ENCODE measurements at regions not wholly inside any gene's neighbourhood (a gene's known extent, or its start where the extent isn't known, plus 50 kb on each side); places are given as distances from the start of the nearest gene placed in this dataset.

GRCh38 chr18:31213641-31214040, 51.0 kb upstream of the DSC1 start:
- CTCF ChIA-PET: no interaction called here
- no peaks in the 10 kb centered on the region for H3K36me3 Mint-ChIP-seq
- H3K27ac Mint-ChIP-seq: no peak overlapping the region
- peaks cover 19% of the 10 kb centered on the region for H3K9me3 Mint-ChIP-seq
- H3K27me3 Mint-ChIP-seq: no peaks in the 10 kb centered on the region
- no peaks in the 10 kb centered on the region for H3K4me1 Mint-ChIP-seq (ENCODE audit: low read depth)
- POLR2A ChIA-PET: no interaction called here
- intact Hi-C loops (cut with micrococcal nuclease): no loop called here
- DNase-seq: no peak
- H3K4me3 Mint-ChIP-seq: no peak overlapping the region

GRCh38 chr18:31217038-31217849, 54.6 kb upstream of the DSC1 start:
- CTCF ChIA-PET: no interaction called here
- Mint-ChIP-seq H3K4me3 (no peak overlapping the region), H3K4me1 (ENCODE audit: low read depth) (no peaks in the 10 kb centered on the region), H3K27ac (no peak overlapping the region), H3K9me3 (peaks cover 21% of the 10 kb centered on the region), H3K27me3 (no peaks in the 10 kb centered on the region), H3K36me3 (no peaks in the 10 kb centered on the region)
- DNase-seq: no peak
- intact Hi-C loops (cut with micrococcal nuclease): no loop called here
- POLR2A ChIA-PET: no interaction called here

GRCh38 chr18:31218671-31219383, 56.2 kb upstream of the DSC1 start:
- Mint-ChIP-seq H3K9me3 (peaks cover 24% of the 10 kb centered on the region), H3K27me3 (no peaks in the 10 kb centered on the region), H3K27ac (no peak overlapping the region), H3K36me3 (no peaks in the 10 kb centered on the region), H3K4me3 (no peak overlapping the region), H3K4me1 (ENCODE audit: low read depth) (no peaks in the 10 kb centered on the region)
- ChIA-PET POLR2A (no interaction called here), CTCF (no interaction called here)
- intact Hi-C loops (cut with micrococcal nuclease): no loop called here
- no peak for DNase-seq

DNA sequence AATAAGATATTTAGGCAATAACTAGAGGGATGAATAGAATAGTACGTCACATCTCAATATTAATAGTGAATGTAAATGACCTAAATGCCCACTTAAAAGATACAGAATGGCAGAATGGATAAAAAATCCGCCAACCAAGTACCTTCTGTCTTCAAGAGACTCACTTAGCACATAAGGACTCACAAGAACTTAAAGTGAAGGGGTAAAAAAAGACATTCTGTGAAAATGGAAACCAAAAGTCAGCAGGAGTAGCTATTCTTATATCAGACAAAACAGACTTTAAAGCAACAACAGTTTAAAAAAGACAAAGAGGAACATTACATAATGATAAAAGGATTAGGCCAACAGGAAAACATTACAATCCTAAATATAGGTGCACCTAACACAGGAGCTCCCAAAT, 56.7 kb upstream of the DSC1 start:
- no peaks in the 10 kb centered on the region for H3K27me3 Mint-ChIP-seq
- H3K4me3 Mint-ChIP-seq: no peak overlapping the region
- ChIA-PET CTCF (no interaction called here), POLR2A (no interaction called here)
- H3K36me3 Mint-ChIP-seq: no peaks in the 10 kb centered on the region
- H3K27ac Mint-ChIP-seq: no peak overlapping the region
- intact Hi-C loops (cut with micrococcal nuclease): no loop called here
- peaks cover 24% of the 10 kb centered on the region for H3K9me3 Mint-ChIP-seq
- no peak for DNase-seq
- no peaks in the 10 kb centered on the region for H3K4me1 Mint-ChIP-seq (ENCODE audit: low read depth)

DNA sequence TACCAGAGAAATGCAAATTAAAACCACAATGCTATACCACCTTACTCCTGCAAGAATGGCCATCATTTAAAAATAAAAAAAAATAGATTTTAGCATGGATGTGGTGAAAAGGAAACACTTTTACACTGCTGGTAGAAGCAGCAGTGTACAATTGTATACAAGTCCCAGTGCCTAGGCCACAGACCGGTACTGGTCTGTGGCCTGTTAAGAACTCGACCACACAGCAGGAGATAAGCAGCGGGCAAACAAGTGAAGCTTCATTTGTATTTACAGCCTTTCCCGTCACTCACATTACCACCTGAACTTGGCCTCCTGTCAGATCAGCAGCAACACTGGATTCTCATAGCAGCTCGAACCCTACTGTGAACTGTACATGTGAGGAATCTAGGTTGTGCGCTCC, 60.7 kb upstream of the DSC1 start:
- no peaks in the 10 kb centered on the region for H3K4me1 Mint-ChIP-seq (ENCODE audit: low read depth)
- POLR2A ChIA-PET: no interaction called here
- peaks cover 12% of the 10 kb centered on the region for H3K9me3 Mint-ChIP-seq
- no peak for DNase-seq
- H3K4me3 Mint-ChIP-seq: no peak overlapping the region
- H3K27ac Mint-ChIP-seq: no peak overlapping the region
- CTCF ChIA-PET: no interaction called here
- intact Hi-C loops (cut with micrococcal nuclease): no loop called here
- no peaks in the 10 kb centered on the region for H3K36me3 Mint-ChIP-seq
- H3K27me3 Mint-ChIP-seq: no peaks in the 10 kb centered on the region

DNA sequence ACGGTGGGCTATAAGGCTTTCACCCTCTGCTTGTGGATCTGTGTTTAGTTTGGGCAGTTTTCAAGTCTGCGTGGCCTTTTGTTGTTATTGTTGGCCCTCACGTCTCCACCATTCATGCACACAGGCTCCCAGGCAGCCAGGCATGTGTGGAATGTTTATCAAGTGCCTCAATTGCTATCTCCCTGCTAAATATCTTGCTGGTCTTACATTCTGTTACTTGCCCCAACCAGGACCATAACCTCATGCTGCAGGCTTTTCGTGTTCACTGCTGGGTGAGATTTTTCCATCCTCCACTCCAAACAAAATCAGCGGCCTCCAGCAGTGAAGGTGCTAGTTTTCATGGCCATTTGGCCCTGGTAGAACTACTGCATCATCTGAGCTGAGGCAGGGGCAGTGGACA, 63.0 kb upstream of the DSC1 start:
- Mint-ChIP-seq H3K9me3 (peaks cover 17% of the 10 kb centered on the region), H3K4me3 (no peak overlapping the region), H3K4me1 (ENCODE audit: low read depth) (no peaks in the 10 kb centered on the region), H3K27ac (no peak overlapping the region), H3K27me3 (no peaks in the 10 kb centered on the region), H3K36me3 (no peaks in the 10 kb centered on the region)
- POLR2A ChIA-PET: no interaction called here
- no peak for DNase-seq
- CTCF ChIA-PET: no interaction called here
- intact Hi-C loops (cut with micrococcal nuclease): no loop called here

DNA sequence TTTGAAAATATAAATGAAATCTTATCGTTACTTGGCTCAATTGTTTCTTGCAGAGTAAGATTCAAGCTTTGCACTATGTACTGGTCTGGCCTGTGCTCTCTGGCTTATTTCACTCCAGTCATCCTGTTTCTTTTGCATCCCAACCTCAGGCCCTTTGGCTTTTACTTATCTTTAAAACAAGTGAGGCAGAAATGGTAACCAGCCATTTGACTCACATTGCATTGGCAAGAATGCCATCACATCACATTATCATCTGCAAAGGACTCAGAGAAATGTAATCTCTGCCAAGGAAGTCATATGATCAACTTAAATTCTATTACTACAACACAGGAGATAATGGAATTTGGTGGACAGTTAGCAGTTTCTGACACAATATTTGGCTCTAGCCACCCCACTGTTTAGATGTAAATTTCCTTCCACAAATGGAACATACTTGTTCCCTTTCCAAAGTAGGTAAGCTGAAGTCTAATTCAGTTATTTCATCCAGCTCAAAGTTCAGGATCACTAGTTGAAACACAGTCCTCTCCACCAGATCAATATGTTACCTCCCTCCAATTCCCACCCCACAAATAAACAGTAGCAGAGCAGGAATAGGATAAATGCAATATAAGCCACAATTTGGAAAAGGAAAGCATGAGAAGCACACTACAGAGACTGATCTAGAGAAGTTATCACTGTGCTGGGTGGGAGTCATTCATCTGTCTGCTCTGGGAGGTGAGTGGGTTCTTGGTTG, 65.0 kb upstream of the DSC1 start:
- no peak overlapping the region for H3K27ac Mint-ChIP-seq
- CTCF ChIA-PET: no interaction called here
- H3K4me1 Mint-ChIP-seq (ENCODE audit: low read depth): no peaks in the 10 kb centered on the region
- no peaks in the 10 kb centered on the region for H3K27me3 Mint-ChIP-seq
- POLR2A ChIA-PET: no interaction called here
- DNase-seq: no peak
- H3K9me3 Mint-ChIP-seq: peaks cover 8% of the 10 kb centered on the region
- no peak overlapping the region for H3K4me3 Mint-ChIP-seq
- H3K36me3 Mint-ChIP-seq: no peaks in the 10 kb centered on the region
- intact Hi-C loops (cut with micrococcal nuclease): no loop called here

DNA sequence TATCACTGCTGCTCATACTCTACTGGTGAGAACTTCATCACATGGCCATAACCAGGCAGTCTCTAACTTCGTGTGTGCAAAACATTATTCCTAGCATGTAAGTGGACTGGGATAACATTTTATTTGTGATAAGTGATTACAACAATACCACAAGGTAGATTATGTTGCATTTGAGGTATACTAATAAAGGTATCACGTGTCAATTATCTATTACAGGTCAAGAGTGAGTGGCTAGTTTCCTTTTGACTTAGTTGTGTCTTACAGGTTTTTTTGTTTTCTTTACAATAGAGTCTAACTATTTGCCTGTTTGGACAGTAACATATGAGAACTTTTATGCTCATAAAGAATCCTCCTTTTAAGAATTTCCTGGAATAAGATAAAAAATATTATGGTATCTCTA, 67.2 kb upstream of the DSC1 start:
- Mint-ChIP-seq H3K27ac (no peak overlapping the region), H3K27me3 (no peaks in the 10 kb centered on the region), H3K4me1 (ENCODE audit: low read depth) (no peaks in the 10 kb centered on the region), H3K36me3 (no peaks in the 10 kb centered on the region), H3K9me3 (peaks cover 8% of the 10 kb centered on the region), H3K4me3 (no peak overlapping the region)
- ChIA-PET CTCF (no interaction called here), POLR2A (no interaction called here)
- no peak for DNase-seq
- intact Hi-C loops (cut with micrococcal nuclease): no loop called here

DNA sequence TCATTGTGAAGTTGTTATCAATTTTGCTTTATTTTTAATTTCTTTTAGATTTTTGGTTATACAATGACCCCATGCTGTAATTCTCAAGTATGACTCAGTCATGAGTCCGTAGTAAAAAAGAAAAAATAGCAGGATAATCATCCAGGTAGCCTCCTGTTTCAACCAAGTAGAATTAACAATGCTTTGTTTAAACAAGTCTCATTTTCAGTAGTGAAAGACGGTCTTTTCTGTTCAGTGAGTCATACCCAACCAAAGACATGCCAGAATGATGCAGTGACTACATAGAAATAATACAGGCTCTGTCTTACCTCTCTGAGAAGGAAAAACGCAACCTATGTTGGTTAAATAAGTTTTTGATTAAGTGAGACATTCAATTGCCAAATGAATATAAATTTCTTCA, 67.8 kb upstream of the DSC1 start:
- DNase-seq: no peak
- intact Hi-C loops (cut with micrococcal nuclease): no loop called here
- Mint-ChIP-seq H3K4me1 (ENCODE audit: low read depth) (no peaks in the 10 kb centered on the region), H3K36me3 (no peaks in the 10 kb centered on the region), H3K4me3 (no peak overlapping the region), H3K9me3 (peaks cover 8% of the 10 kb centered on the region), H3K27ac (no peak overlapping the region), H3K27me3 (no peaks in the 10 kb centered on the region)
- POLR2A ChIA-PET: no interaction called here
- CTCF ChIA-PET: no interaction called here

DNA sequence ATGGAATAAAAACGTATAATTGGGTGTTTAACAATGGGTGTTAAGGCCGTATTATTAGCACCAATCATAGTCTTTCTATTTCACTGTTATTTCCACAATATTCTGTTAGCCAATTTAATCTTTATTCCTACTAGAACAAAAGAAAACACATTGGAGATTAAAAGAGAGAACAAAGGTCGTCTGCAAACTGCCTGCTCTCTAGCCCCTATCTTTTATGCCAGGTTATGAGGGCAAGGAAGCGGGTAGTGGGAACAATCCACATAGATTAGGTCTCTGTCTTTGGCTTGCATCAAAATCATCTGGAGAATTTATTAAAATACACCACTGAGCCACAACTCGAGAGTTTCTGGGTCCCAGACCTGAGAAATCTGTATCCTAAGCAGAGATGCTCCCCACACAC, 69.4 kb upstream of the DSC1 start:
- intact Hi-C loops (cut with micrococcal nuclease): no loop called here
- POLR2A ChIA-PET: no interaction called here

DNA sequence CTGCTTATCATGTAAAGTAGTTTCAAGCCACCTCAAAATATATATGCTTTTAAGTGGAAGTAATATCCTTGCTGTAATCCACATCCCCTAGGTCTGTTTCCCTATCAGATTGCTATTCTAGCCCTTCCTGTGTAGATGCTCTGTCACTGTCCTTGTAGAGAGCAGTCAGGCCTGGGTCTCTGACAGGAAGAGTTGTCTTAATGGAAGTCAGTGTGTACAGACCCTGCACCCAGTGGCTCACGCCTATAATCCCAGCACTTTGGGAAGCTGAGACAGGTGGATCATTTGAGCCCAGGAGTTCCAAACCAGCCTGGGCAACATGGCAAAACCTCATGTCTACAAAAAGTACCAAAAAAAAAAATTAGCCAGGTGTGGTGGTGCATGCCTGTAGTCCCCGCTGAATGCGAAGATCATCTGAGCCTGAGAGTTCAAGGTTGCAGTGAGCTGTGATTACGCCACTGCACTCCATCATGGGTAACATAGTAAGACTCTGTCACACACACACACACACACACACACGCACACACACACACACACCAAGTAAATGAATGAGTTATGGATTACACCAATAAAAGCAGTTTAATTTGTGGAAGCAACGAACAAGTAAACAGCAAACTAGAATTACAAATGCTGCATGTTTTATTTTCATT, 70.2 kb upstream of the DSC1 start:
- intact Hi-C loops (cut with micrococcal nuclease): no loop called here
- no peaks in the 10 kb centered on the region for H3K4me1 Mint-ChIP-seq (ENCODE audit: low read depth)
- DNase-seq: no peak
- H3K9me3 Mint-ChIP-seq: peaks cover 7% of the 10 kb centered on the region
- H3K4me3 Mint-ChIP-seq: no peak overlapping the region
- POLR2A ChIA-PET: no interaction called here
- H3K27me3 Mint-ChIP-seq: no peaks in the 10 kb centered on the region
- CTCF ChIA-PET: no interaction called here
- no peak overlapping the region for H3K27ac Mint-ChIP-seq
- H3K36me3 Mint-ChIP-seq: no peaks in the 10 kb centered on the region

More for the DNA sequence above, 69.4 kb upstream of the DSC1 start:
- Mint-ChIP-seq H3K4me3 (no peak overlapping the region), H3K9me3 (peaks cover 8% of the 10 kb centered on the region), H3K27me3 (no peaks in the 10 kb centered on the region), H3K36me3 (no peaks in the 10 kb centered on the region), H3K4me1 (ENCODE audit: low read depth) (no peaks in the 10 kb centered on the region), H3K27ac (no peak overlapping the region)
- no peak for DNase-seq
- CTCF ChIA-PET: no interaction called here

- Mint-ChIP-seq H3K27ac (no peak overlapping the region), H3K4me3 (no peak overlapping the region), H3K27me3 (no peaks in the 10 kb centered on the region), H3K4me1 (ENCODE audit: low read depth) (no peaks in the 10 kb centered on the region), H3K36me3 (no peaks in the 10 kb centered on the region), H3K9me3 (peaks cover 7% of the 10 kb centered on the region)
- DNase-seq: no peak
- intact Hi-C loops (cut with micrococcal nuclease): no loop called here
- ChIA-PET CTCF (no interaction called here), POLR2A (no interaction called here)
Measured at GRCh38 chr18:31233621-31234275, 71.1 kb upstream of the DSC1 start.

Measured in activated CD4-positive, alpha-beta memory T cell treated with anti-CD3 and anti-CD28 coated beads for 36 hours (primary cell).